GM18517 (cell line): ENCODE measurements at regions not wholly inside any gene's neighbourhood (a gene's known extent, or its start where the extent isn't known, plus 50 kb on each side); places are given as distances from the start of the nearest gene placed in this dataset.

ENCODE experiments used
- ATAC-seq: cut with Tn5 transposase; IDR thresholded peaks from one replicate; pipeline ENCODE4 v1.9.1; 2021; ENCODE audit warnings: mild to moderate bottlenecking, moderate library complexity; ENCODE audit not compliant: unreplicated experiment

DNA sequence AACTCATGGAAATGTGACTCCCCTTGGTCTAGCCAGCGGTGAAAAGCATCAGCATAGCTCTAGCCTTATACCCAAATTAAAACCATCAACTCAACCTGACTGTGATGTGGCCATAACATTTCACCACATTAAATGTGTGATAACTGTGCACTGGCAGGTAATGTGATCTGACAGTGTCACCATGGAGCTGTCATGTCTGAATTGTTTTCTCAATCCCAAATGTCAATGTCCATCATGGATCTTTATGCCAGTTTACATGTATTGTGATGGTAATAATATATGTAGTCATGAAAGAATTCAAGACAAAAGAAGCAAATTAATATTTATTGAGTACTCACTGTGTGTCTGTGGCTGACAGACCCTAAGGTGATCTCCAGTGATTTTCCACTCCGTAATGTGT, 213.4 kb upstream of the EOMES start:
- no peak for ATAC-seq

DNA sequence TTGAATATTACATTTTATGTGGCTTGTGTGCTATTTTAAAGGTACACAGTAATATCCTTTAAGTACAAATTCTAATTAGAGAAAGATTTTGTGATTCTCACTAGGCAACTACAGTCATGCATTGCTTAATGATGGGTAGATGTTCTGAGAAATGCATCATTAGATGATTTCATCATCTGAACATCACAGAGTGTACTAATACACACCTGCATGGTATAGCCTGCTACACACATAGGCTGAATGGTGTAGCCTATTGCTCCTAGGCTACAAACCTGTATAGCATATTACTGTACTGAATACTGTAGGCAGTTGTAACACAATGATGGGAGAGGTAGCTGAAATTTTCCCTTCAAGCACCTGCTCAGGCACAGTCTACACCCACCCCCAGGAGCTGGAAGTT, 217.4 kb upstream of the EOMES start:
- no peak for ATAC-seq

DNA sequence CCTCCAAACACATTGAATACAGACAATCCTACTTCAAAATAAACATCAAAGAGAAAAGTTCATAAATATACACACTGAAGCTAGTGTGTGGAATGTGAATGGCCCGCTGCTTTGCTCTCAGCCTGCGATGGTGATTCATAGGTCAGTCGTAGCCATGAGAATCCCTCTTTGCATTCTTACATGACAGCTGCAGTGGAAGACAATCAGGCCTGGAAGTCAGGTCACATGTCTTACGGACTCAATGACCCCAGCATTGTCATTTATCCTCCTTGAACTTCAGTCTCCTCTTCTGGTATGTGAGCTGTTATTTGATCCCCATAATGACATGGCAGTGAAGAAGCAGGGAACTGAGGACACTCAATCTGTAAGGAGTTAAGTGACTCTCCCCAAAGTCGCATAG, 217.8 kb upstream of the EOMES start:
- ATAC-seq, result no peak

GRCh38 chr3:27943106-27943505, 221.0 kb upstream of the EOMES start:
- no peak for ATAC-seq

DNA sequence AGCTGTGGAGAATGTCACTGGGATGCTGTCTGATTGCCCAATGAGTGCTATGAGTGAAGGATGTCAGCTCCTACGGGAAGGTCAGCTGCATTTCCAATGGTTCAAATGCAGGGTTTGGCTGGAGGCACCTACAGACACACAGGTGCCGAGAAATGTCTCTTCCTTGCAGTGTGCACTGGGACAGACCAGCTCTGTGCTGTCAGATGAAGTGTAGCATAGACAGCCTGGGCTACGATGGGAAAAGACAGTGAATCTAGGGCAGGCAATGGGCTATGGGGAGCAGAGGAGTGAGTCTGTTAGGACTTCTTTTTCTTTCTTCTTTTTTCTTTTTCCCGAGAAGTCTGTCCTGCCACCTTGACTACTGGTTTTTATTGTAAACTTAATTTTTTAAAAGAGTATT, 223.1 kb upstream of the EOMES start:
- no peak for ATAC-seq

- ATAC-seq, result no peak
Measured at GRCh38 chr3:27960133-27960532, 238.0 kb upstream of the EOMES start.

- no peak for ATAC-seq
Measured at GRCh38 chr3:27963519-27963918, 241.4 kb upstream of the EOMES start.

DNA sequence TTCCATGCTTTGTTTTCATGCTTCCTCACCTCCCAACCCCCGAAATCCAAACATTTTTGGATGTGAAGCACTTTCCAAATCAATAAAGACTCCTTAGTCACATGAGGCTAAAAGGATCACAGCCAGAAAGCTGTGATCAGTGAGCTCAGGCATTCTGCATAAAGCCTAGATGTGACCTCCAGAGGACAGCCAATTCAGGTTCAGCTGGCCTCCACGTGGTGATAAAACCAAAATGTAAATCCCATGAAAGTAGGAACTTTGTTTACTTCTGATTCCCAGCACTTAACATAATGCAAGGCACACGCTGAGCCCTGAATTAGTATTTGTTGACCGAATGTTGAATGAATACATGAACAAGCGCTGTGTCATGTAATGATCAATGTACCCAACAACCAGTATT, 249.5 kb upstream of the EOMES start:
- no peak for ATAC-seq

GRCh38 chr3:27976933-27977332, 254.8 kb upstream of the EOMES start:
- ATAC-seq, result no peak

GRCh38 chr3:27978440-27978839, 256.3 kb upstream of the EOMES start:
- no peak for ATAC-seq

- no peak for ATAC-seq
Measured at GRCh38 chr3:27985369-27986035, 255.9 kb upstream of the CMC1 start.

GRCh38 chr3:27986234-27986879, 255.1 kb upstream of the CMC1 start:
- ATAC-seq, result no peak

- ATAC-seq, result no peak
Measured at GRCh38 chr3:27990324-27990723, 251.1 kb upstream of the CMC1 start.

- no peak for ATAC-seq
Measured at GRCh38 chr3:27990837-27991236, 250.6 kb upstream of the CMC1 start.

- no peak for ATAC-seq
Measured at GRCh38 chr3:27993051-27993450, 248.4 kb upstream of the CMC1 start.

GRCh38 chr3:28000608-28001007, 240.8 kb upstream of the CMC1 start:
- no peak for ATAC-seq

- ATAC-seq, result no peak
Measured at GRCh38 chr3:28008235-28008634, 233.2 kb upstream of the CMC1 start.

DNA sequence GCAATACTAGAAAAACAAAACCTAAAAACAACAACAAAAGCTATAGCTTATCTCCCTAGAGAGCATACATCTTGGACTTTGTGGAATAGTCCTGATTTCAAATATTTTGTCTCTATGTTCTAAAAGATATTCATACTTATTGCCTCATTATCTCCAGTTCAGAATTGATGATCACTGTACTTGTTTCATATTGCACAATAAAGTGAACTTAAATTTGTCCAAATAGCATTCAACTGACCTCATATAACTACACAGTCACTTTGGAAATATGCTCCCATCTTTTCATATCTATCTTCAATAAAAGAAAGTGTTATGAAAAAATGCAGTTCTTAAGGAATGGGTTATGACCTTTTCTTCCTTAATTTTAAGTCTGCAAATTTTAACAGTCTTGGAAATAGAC, 228.6 kb upstream of the CMC1 start:
- ATAC-seq, result no peak

DNA sequence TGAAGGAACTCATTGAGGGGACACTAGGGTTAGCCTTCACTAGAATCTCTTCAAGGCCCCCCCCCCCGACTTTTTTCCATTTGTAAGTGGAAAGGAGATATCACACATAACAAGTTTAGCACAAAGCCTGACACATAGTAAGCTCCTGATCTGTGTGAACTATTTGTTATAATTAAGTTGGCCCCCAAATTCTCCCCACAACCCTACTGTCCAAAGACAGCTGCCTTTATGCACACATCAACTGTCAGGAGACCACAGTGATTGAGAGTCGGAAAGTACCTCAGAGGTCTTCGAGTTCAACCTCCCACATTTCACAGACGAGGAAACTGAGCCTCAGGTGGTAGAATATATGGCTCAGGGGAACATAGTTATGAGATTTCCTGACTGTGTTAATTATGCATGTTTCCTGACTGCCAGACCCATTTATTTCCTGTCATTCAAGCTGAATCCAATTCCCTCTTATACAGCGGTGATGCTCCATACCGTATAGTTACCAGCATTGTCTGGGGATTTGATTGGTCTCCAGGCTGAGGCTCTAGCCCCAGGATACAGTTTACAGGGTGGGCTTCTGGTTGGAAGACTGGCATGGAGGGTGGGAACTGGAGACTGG, 227.4 kb upstream of the CMC1 start:
- ATAC-seq, result no peak

DNA sequence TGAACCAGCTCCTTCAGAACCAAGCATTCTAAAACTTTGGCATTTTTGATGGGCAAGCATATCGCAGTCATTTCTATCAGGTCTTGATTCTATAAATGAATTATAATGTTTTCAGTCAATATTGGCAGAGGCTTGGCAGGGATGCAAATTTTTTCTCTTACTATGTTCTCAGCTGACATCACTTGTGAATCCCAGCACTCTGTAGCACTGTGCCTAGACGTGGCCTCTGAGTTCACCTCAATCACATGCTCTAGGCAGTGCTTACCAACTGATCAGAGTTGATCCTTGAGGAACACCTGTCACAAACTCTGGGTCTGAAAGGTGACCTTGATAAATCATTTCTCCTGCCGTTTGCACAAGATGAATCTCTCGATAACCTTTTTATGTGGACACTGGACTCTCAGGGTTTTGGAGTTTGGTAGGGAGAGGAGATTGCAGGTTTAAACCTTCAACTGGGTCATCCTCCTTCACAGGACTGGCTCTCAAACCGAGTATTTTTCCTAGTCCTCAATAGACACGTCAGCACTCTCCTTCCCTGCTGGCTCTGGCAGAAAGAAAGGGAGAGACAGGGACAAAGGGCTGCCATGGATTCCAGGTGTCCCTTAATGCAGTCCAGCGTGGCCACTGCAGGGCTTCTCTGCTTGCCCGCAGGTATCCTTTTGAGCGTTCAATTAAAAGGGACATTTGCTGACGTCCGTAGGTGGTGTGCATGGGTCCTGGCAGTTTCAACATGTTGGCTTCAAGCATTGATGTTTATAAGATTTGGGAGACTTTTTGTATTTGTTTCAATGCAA, 222.3 kb upstream of the CMC1 start:
- ATAC-seq, result no peak

DNA sequence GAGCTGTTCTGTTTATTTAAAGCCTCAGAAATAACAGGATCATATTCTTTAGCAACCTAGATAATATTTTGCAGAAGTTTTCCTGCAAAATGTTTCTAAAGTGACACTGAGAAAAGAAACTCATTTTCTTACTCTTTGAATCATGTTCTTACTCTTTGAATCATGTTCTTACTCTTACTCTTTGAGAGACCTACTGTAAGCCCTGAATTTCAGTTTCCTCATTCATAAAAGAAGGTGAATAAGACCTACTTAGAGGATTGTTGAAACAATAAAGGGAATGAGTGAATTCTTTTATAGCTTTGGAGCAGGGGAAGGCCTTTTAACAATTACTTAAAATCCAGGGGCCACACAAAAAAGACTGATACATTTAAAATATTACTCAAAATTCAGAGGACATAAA, 221.7 kb upstream of the CMC1 start:
- ATAC-seq, result no peak

DNA sequence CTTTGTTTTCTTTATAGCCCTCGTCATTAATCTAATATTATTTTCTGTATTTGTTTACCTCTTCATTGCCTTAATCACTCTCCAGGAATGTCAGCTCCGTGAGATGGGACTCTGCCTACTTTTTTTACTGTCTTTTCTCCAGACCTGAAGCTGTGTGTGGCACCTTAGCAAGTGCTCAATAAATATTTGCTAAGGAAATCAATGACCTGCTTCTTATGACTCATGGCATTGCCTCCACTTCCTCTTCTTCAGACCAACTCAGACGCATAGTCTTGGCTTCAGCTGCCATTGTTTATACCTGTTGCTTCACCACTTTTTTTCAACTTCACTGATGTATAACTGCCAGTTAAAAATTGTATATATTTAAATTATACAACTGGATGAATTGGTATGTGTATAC, 218.5 kb upstream of the CMC1 start:
- ATAC-seq, result no peak
